ENCODE measurements at regions not wholly inside any gene's neighbourhood (a gene's known extent, or its start where the extent isn't known, plus 50 kb on each side); places are given as distances from the start of the nearest gene placed in this dataset.

DNA sequence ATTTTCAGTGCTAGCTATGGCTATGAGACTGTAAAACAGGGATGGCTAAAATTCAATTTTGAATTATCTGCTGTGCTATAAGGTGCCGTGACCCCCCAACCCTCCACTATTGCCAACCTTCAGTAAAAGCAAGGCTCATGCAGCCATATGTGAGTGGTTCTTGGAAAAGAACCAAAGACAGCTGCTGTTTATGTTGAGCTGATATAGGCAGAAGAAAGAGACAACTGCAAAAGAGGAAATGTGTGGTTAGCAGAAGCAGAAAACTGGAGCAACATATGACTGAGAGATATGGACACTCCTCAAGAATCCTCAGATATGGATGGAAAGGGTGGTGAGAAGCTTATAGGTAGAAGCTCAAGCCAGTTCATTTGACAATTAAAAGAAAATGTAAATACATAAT, 200.3 kb downstream of the TLE1 start:
- DNase-seq (ENCODE audit: low read depth): no peak

DNA sequence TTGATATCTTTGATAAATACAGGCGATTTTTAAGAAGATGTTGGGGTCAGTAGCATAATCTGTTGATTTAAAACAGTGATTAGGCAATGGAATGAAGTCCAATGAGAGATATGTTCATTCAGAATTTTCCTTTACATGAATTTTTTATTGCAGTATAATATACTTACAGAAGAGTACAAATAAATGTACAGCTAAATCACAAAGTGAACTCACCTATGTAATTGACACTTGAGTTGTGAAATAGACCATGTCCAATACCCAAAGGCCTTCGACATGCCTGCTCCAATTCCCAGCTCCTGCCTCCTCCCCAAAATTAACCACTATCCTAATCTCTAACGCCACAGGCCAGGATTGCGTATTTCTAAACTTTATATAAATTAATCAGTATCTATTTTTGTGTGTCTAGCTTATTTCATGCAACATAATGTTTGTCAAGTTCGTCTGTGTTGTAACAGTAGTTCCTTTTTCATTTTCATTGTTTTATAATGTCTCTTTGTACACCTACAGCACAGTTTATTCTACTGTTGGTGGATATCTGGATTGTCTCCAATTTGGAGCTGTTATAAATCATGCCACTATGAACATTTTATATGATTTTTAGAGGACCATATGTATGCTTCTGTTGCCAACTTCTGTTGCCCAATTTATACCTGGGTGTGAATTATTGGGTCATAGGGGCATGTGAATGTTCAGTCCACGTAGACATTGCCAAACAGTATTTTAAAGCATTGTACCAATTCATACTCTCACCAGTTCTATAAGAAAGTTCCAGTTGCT, 208.3 kb downstream of the TLE1 start:
- no peak for DNase-seq (ENCODE audit: low read depth)

GRCh38 chr9:81479573-81479972, 209.8 kb downstream of the TLE1 start:
- no peak for DNase-seq (ENCODE audit: low read depth)

DNA sequence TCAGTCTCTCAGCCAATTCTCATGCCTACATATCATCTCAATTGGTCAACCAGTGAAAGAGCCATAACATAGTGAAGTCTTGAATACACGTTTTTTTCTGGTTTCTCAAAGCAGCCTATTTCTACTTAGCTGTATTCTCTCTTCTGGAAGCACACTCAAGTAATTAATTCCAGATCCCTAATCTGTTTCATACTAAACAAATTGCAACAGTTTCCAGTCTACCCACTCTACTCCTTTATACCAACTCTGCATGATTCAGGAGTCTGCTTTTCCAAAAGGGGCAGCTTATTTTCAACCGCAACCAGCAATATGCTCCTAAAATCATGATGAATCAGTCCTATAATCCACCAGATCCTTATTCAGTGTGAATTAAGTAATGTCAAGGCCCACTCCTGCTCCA, 211.7 kb downstream of the TLE1 start:
- DNase-seq (ENCODE audit: low read depth): no peak

DNA sequence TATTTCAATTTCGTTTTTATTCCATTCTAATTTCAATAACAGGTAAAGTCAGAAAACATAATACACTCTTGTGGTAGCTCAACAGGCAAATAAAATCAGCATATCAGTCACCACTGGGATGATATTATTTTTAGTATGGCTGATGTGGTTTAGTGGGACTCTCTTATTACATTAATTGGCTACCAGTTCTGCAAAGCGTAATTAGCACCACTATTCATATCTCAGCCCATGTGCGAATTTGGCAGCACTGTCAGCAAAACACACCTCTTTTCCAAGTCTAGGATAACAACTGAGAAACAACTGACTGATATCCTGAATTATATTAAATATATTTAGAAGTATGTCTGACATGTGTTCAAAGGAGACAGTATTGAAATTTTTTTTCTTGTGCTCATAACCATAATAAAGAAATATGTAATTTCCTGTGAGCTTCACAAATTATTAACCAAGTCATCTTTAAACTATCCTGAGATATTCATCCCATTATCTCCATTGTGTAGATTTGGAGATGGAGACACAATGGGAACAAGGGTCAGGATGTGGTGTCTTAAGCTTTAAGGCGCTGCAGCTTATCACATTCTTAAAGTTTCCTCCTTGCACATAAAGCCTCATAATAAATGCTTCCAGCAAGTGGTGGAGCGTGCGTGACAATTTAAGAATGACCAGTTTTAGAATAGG, 212.4 kb downstream of the TLE1 start:
- DNase-seq (ENCODE audit: low read depth): no peak

DNA sequence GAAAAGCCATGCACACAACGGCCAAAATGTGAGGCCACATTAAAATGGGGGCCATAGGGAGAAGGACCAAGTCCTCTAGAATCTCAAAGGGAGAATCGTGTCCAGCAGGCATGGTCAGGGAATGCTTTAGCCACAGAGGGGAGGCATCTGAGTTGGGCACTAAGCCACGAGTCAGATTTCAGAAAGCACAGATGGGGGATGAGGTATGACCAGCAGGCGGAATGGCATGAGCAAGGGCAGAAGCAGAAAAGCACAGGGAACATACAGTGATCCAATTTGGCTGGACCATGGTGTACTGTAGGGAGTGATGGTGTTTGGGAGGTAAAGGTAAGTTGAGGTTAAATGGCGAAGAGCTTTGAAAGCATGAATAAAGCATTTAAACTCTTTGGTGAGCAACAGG, 214.6 kb downstream of the TLE1 start:
- no peak for DNase-seq (ENCODE audit: low read depth)

- no peak for DNase-seq (ENCODE audit: low read depth)
These were observed 215.2 kb downstream of the TLE1 start for GRCh38 chr9:81474125-81474524.

DNA sequence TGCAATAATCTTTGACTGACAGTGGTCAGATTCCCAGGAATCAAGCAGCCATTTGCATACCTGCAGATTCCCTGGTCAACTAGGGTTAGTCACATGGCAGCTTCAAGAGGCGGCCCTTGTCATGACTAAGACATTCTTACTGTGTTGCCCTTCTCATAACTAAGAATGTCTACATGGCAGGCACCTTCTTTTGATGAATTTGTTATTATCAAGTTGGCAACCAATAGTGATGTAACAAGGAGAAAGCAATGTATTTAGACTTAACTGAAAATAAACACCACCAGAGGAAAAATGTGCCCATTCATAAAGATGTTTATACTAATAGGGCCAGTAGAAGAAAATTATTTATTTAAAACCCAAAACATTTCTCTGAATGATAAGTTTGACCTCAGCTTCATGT, 215.6 kb downstream of the TLE1 start:
- no peak for DNase-seq (ENCODE audit: low read depth)

GRCh38 chr9:81473206-81473605, 216.1 kb downstream of the TLE1 start:
- DNase-seq (ENCODE audit: low read depth): no peak

- DNase-seq (ENCODE audit: low read depth): no peak
These were observed 216.6 kb downstream of the TLE1 start for GRCh38 chr9:81472701-81473100.

GRCh38 chr9:81470864-81471263, 218.5 kb downstream of the TLE1 start:
- DNase-seq (ENCODE audit: low read depth): no peak

DNA sequence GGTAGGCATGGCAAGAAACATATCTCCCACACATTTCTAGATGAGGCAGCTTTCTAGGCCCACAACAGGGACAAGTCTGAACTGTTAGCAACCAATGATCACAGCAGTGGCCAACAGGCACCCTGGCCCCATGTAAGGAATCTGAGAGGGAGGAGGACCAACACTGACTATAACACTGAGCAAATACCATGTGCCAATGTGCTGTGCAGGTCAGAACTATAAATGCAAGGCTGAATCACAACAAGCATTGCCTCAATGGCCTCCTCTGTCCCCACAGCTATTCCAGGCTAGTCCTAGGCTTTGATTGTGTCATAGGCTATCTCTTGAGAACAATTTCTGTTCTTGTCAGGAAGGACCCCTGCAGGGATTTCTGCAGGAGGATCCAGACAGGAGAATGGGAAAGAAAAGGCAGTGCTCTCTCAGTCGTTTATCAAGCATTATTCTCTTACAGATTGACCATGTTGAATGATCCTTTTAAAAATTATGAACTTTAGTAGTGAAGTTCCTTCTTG, 221.2 kb downstream of the TLE1 start:
- DNase-seq (ENCODE audit: low read depth): no peak

DNA sequence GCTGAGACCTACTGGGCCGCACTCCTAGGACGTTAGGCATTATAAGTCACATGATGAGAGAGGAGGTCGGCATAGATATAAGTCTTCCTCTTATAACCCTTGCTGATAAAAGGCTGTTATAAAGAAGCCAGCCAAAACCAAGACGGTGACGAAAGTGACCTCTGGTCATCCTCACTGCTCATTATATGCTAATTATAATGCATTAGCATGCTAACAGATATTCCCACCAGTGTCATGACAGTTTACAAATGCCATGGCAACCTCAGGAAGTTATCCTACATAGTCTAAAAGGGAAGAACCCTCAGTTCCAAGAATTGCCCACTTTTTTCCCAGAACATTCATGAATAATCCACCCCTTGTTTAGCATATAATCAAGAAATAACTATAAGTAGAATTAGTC, 222.4 kb downstream of the TLE1 start:
- DNase-seq (ENCODE audit: low read depth): no peak

GRCh38 chr9:81465468-81466011, 223.8 kb downstream of the TLE1 start:
- DNase-seq (ENCODE audit: low read depth): no peak

GRCh38 chr9:81462801-81463200, 226.5 kb downstream of the TLE1 start:
- no peak for DNase-seq (ENCODE audit: low read depth)

- DNase-seq (ENCODE audit: low read depth): no peak
These were observed 228.2 kb downstream of the TLE1 start for GRCh38 chr9:81461196-81461595.

DNA sequence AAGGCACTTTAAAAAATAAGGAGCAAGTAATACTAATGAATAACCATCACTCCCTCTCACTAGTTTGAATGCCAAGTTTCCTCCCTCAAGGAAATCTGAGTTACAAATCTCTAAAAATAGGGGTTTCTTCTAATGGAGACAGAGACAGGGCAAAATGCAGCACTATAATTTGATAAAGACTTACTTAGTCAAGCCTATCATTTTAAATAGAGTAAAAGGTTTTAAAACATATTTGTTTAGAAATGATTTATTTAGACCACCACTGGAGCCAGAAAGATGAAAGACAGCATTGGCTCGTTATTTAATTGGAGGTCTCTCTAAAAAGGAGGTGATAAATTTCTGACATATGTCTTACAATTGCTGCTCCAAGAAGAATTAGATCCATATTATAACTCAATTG, 228.7 kb downstream of the TLE1 start:
- no peak for DNase-seq (ENCODE audit: low read depth)

GRCh38 chr9:81459591-81459990, 229.8 kb downstream of the TLE1 start:
- DNase-seq (ENCODE audit: low read depth): no peak

- no peak for DNase-seq (ENCODE audit: low read depth)
These were observed 232.8 kb downstream of the TLE1 start for GRCh38 chr9:81456431-81457006.

DNA sequence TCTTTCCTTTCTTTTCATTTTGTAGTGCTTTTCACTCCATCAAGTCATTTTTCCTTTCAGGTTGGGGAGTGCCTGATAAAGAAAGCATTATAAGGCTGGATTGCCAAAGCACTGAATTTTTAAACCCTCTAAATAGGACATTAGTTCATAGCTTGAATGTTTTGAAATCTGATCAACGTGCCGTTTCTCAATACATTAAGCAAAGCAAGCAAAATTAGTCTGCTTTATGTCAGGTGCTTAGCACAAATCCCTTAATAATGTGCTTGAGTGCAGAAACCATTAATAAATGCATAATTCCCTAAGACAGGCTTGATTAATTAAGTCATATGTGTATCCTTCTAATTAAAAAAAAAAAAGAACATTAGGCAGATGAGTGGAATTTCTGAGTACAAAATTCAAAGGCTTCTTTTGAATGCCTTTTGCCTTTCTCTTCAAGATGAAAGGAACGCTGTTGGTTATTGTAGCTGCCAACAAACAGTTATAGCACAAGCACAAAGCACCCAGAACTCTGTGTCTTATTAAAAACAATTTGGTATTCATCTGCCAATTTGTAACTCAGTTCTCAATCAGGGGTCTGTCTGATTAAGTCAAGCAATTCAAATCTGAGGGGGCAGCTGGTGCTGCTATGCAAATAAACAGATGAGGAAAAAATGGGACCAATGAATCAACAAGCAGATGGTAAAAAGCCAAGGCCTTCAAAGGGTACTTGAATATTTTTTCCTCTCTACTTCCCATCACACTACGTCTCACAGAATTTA, 233.7 kb downstream of the TLE1 start:
- DNase-seq (ENCODE audit: low read depth): no peak

DNA sequence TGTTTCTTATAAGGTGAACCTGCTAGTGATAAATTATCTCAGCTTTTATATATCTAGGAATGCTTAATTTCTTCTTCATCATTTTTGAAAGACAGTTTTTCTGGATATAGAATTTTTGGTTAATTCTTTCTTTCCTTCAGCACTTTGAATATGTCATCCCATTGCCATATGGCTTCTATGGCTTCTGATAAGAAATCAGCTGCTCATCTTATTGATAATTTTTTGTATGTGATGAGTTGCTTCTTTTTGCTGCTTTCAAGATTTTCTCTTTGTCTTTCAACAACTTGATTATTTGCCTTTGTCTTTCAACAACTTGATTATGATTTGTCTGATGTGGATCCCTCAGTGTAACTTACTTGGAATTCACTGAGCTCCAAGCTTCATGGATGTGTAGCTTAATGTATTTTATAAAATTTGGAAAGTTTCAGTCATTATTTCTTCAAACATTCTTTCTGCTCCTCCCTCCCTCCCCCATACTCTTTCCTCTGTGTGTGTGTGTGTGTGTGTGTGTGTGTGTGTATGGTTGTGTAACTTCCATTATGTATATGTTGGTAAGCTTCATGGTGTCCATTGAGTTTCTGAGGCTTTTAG, 243.9 kb downstream of the TLE1 start:
- no peak for DNase-seq (ENCODE audit: low read depth)

- no peak for DNase-seq (ENCODE audit: low read depth)
These were observed 257.7 kb downstream of the TLE1 start for GRCh38 chr9:81431641-81432040.
